HG03097 (cell line): ENCODE measurements at regions not wholly inside any gene's neighbourhood (a gene's known extent, or its start where the extent isn't known, plus 50 kb on each side); places are given as distances from the start of the nearest gene placed in this dataset.

Experiments used
- ATAC-seq: cut with Tn5 transposase; IDR thresholded peaks from one replicate; pipeline ENCODE4 v1.9.1; 2021; ENCODE audit not compliant: unreplicated experiment, low FRiP score

GRCh38 chr1:8204826-8205225, 113.1 kb upstream of the SLC45A1 start:
- ATAC-seq = no peak

GRCh38 chr1:8203551-8203950, 114.4 kb upstream of the SLC45A1 start:
- ATAC-seq = no peak

GRCh38 chr1:8203056-8203455, 114.9 kb upstream of the SLC45A1 start:
- no peak for ATAC-seq

GRCh38 chr1:8202182-8202905, 115.6 kb upstream of the SLC45A1 start:
- no peak for ATAC-seq

- ATAC-seq = no peak
These were observed 116.5 kb upstream of the SLC45A1 start for GRCh38 chr1:8201331-8201861.

- ATAC-seq = no peak
These were observed 117.4 kb upstream of the SLC45A1 start for GRCh38 chr1:8200317-8201115.

- no peak for ATAC-seq
These were observed 119.4 kb upstream of the SLC45A1 start for GRCh38 chr1:8198522-8198921.

- ATAC-seq = no peak
These were observed 120.2 kb upstream of the SLC45A1 start for GRCh38 chr1:8197493-8198282.

GRCh38 chr1:8194481-8195227, 123.3 kb upstream of the SLC45A1 start:
- no peak for ATAC-seq

- ATAC-seq = no peak
These were observed 124.0 kb upstream of the SLC45A1 start for GRCh38 chr1:8193840-8194406.

- no peak for ATAC-seq
These were observed 126.4 kb upstream of the SLC45A1 start for GRCh38 chr1:8191474-8191873.

GRCh38 chr1:8189931-8190483, 127.9 kb upstream of the SLC45A1 start:
- no peak for ATAC-seq

- no peak for ATAC-seq
These were observed 132.5 kb upstream of the SLC45A1 start for GRCh38 chr1:8185400-8185799.

- ATAC-seq = no peak
These were observed 133.6 kb upstream of the SLC45A1 start for GRCh38 chr1:8184301-8184700.

- no peak for ATAC-seq
These were observed 135.7 kb upstream of the SLC45A1 start for GRCh38 chr1:8182034-8182761.

GRCh38 chr1:8179132-8179793, 138.7 kb upstream of the SLC45A1 start:
- no peak for ATAC-seq

- ATAC-seq = no peak
These were observed 141.6 kb upstream of the SLC45A1 start for GRCh38 chr1:8176279-8176678.

- no peak for ATAC-seq
These were observed 143.1 kb upstream of the SLC45A1 start for GRCh38 chr1:8174807-8175206.
